K562 (cell line): ENCODE measurements at regions not wholly inside any gene's neighbourhood (a gene's known extent, or its start where the extent isn't known, plus 50 kb on each side); places are given as distances from the start of the nearest gene placed in this dataset.
"Not testable (repeated sequence)": the region's sequence is repeated elsewhere in the genome, so short reads cannot be mapped to it uniquely, and the experiment has no call there.

Experiments used
- ATAC-seq: fragments of 200-7000 bp; cut with Tn5 transposase; 3 replicates; pipeline ENCODE4 v1.9.1; 2020; ENCODE audit warnings: moderate library complexity
- BruUV-seq: library from RNA; stranded (reverse); fragments of 400-500 nt; replicated peaks from 2 replicates; lab custom pipeline; 2021; lab: Mats Ljungman, UMichigan
- CTCF ChIA-PET: fragments of 300-600 bp; formaldehyde crosslinking; extraction: SDS; loops from one replicate; lab custom pipeline; 2021; ENCODE audit warnings: low intra/inter-chr PET ratio; lab: Yijun Ruan, JAX
- POLR2A ChIA-PET: fragments of 300-600, 350-650 bp; sonication (Branson Sonifier 250); formaldehyde crosslinking; extraction: SDS; loops from one replicate; lab custom pipeline; 2021; ENCODE audit warnings: antibody characterized with exemption, inconsistent platforms; lab: Yijun Ruan, JAX
- DNase-seq, 4 experiments: peaks; one replicate each; pipeline versions ENCODE4 v3.0.0 to v3.0.0-alpha.2; 2011 to 2018; ENCODE audit warnings: low spot score in 3 of 4, mixed read lengths in 3 of 4; ENCODE audit errors: extremely low read depth in 1 of 4
- FAIRE-seq: peaks from 2 replicates; lab custom pipeline; 2011; peaks lifted over from hg19 to GRCh38; lab: Jason Lieb, UNC
- H2AFZ ChIP-seq: 2 replicates; pipeline ENCODE4 v1.6.0; 2011; ENCODE audit warnings: low read depth, low read length, control low read depth, inconsistent platforms
- H3K27ac ChIP-seq: fragments of 200-600 bp; 3 replicates; pipeline ENCODE4 v1.8.0; 2011; ENCODE audit warnings: low read depth, mild to moderate bottlenecking, control low read depth, inconsistent platforms, low read length, moderate library complexity, mixed read lengths; ENCODE audit errors: extremely low read depth
- H3K27me3 ChIP-seq, 2 experiments: fragments of 300-600 bp in 1 of 2; 2 replicates in 1 of 2; 3 replicates in 1 of 2; pipeline versions ENCODE4 v1.6.0 to v1.8.0; 2011; ENCODE audit warnings: inconsistent platforms in 2 of 2, low read length in 2 of 2, mild to moderate bottlenecking in 1 of 2, mixed read lengths in 1 of 2, moderate library complexity in 1 of 2; ENCODE audit not compliant: control insufficient read depth in 2 of 2, insufficient read depth in 2 of 2
- H3K36me3 ChIP-seq: fragments of 300-600 bp; 3 replicates; pipeline ENCODE4 v1.8.0; 2011; ENCODE audit warnings: mild to moderate bottlenecking, low read length, inconsistent platforms; ENCODE audit not compliant: control insufficient read depth, insufficient read depth
- H3K4me1 ChIP-seq, 2 experiments: fragments of 200-600 bp in 1 of 2; replicated peaks in 1 of 2; 2 replicates in 1 of 2; 3 replicates in 1 of 2; pipeline versions ENCODE4 v1.5.1 to v1.8.0; 2011; ENCODE audit warnings: inconsistent platforms in 2 of 2, low read length in 2 of 2, mild to moderate bottlenecking in 1 of 2, mixed read lengths in 1 of 2, moderate library complexity in 1 of 2; ENCODE audit not compliant: control insufficient read depth in 2 of 2, insufficient read depth in 2 of 2
- H3K4me2 ChIP-seq: 2 replicates; pipeline ENCODE4 v1.6.1; 2011; ENCODE audit warnings: low read length, control low read depth, inconsistent platforms, mixed read lengths; ENCODE audit not compliant: insufficient read depth
- H3K4me3 ChIP-seq: fragments of 200-600 bp; sonication (generic), shearing (Covaris generic); 2 replicates; pipeline ENCODE4 v1.5.1; 2016; ENCODE audit warnings: control low read depth, inconsistent platforms
- H3K79me2 ChIP-seq: fragments of 200-600 bp; 3 replicates; pipeline ENCODE4 v1.8.0; 2011; ENCODE audit warnings: low read length, inconsistent platforms; ENCODE audit not compliant: control insufficient read depth, insufficient read depth
- H3K9ac ChIP-seq, 2 experiments: 2 replicates each; pipeline versions ENCODE4 v1.6.0 to v1.6.1; 2011; ENCODE audit warnings: low read depth in 2 of 2, low read length in 2 of 2, control low read depth in 1 of 2, inconsistent platforms in 1 of 2, mild to moderate bottlenecking in 1 of 2, mixed read lengths in 1 of 2; ENCODE audit not compliant: insufficient read depth in 1 of 2
- H3K9me1 ChIP-seq: one replicate; pipeline ENCODE4 v1.6.0; 2011; ENCODE audit warnings: inconsistent platforms, mild to moderate bottlenecking, low read length, moderate library complexity; ENCODE audit not compliant: control insufficient read depth, insufficient read depth
- H3K9me3 ChIP-seq: replicated peaks from 2 replicates; pipeline ENCODE4 v1.5.1; 2011; ENCODE audit warnings: low read depth, low read length, inconsistent platforms; ENCODE audit not compliant: control insufficient read depth, insufficient read depth
- H4K20me1 ChIP-seq: replicated peaks from 2 replicates; pipeline ENCODE4 v1.6.1; 2011; ENCODE audit warnings: low read length, inconsistent platforms, mixed read lengths; ENCODE audit not compliant: control insufficient read depth, insufficient read depth
- CREB1 ChIP-seq, 2 experiments: sonication (generic) in 1 of 2; formaldehyde crosslinking in 1 of 2; IDR thresholded peaks; 2 replicates each; pipeline versions ENCODE4 v1.6.1 to v1.8.0; 2012 to 2022; ENCODE audit warnings: inconsistent platforms in 1 of 2, mild to moderate bottlenecking in 1 of 2, missing genetic modification reagents in 1 of 2, moderate library complexity in 1 of 2
- FOXJ3 ChIP-seq: sonication (generic); formaldehyde crosslinking; IDR thresholded peaks from 2 replicates; pipeline ENCODE4 v1.4.0; 2020; ENCODE audit warnings: mild to moderate bottlenecking, missing genetic modification reagents
- GTF2A2 ChIP-seq: IDR thresholded peaks from 2 replicates; pipeline ENCODE4 v1.6.1; 2016; ENCODE audit warnings: mild to moderate bottlenecking, missing genetic modification characterization, missing compliant biosample characterization
- ILK ChIP-seq: fragments of 450-650 bp; IDR thresholded peaks from 2 replicates; pipeline ENCODE4 v1.6.1; 2016; ENCODE audit warnings: missing genetic modification characterization, low read depth, mild to moderate bottlenecking, missing compliant biosample characterization, moderate library complexity, borderline replicate concordance
- KDM2B ChIP-seq: fragments of 250-450 bp; sonication (Bioruptor Pico); IDR thresholded peaks from 2 replicates; pipeline ENCODE4 v1.8.0; 2021; ENCODE audit warnings: mild to moderate bottlenecking, moderate library complexity
- MCM7 ChIP-seq, 2 experiments: fragments of 450-650 bp; IDR thresholded peaks; 2 replicates each; pipeline ENCODE4 v1.6.1; 2016 to 2018
- NBN ChIP-seq: fragments of 450-650 bp; IDR thresholded peaks from 2 replicates; pipeline ENCODE4 v1.6.1; 2016; ENCODE audit warnings: low read depth, mild to moderate bottlenecking
- STAT5A ChIP-seq: IDR thresholded peaks from 2 replicates; pipeline ENCODE4 v1.6.1; 2012; ENCODE audit warnings: low read length, inconsistent platforms, borderline replicate concordance
- ZNF311 ChIP-seq: fragments of 250-450 bp; sonication (Bioruptor Pico); IDR thresholded peaks from 2 replicates; pipeline ENCODE4 v1.4.0; 2020; ENCODE audit warnings: mild to moderate bottlenecking, moderate library complexity
- ZNF324 ChIP-seq: fragments of 250-450 bp; sonication (Bioruptor Pico); IDR thresholded peaks from 2 replicates; pipeline ENCODE4 v1.4.0; 2020; ENCODE audit warnings: mild to moderate bottlenecking
- ZNF445 ChIP-seq: fragments of 250-450 bp; sonication (Bioruptor Pico); IDR thresholded peaks from 2 replicates; pipeline ENCODE4 v1.4.0; 2020; ENCODE audit warnings: low read depth, mild to moderate bottlenecking, moderate library complexity
- WGBS: fragments of 100-300 bp; shearing (Covaris generic); methylation state at CpG from one replicate; pipeline ENCODE4 v1.1.6; 2016; ENCODE audit warnings: low coverage, mixed read lengths; ENCODE audit not compliant: insufficient coverage; ENCODE audit errors: missing lambda C conversion rate; 5-methylcytosine and 5-hydroxymethylcytosine counted together
- in situ Hi-C: fragments of 300-500 bp; cut with MboI; formaldehyde crosslinking; loops from 4 replicates; pipeline ENCODE4 v1.15.0; 2018; ENCODE audit warnings: inconsistent platforms, mixed read lengths
- intact Hi-C: fragments of 100-400 bp; cut with micrococcal nuclease; formaldehyde crosslinking; loops from 2 replicates; pipeline ENCODE4 v1.14.2; 2022
- TF ChIP-seq, protein P1 (sequence below), 2 experiments: fragments of 450-650 bp in 1 of 2; sonication (generic) in 1 of 2; formaldehyde crosslinking; conservative IDR thresholded peaks; 2 replicates each; pipeline versions ENCODE4 v1.4.0 to v1.8.1; 2020 to 2022; ENCODE audit warnings: mild to moderate bottlenecking in 1 of 2, missing genetic modification reagents in 1 of 2

DNA sequence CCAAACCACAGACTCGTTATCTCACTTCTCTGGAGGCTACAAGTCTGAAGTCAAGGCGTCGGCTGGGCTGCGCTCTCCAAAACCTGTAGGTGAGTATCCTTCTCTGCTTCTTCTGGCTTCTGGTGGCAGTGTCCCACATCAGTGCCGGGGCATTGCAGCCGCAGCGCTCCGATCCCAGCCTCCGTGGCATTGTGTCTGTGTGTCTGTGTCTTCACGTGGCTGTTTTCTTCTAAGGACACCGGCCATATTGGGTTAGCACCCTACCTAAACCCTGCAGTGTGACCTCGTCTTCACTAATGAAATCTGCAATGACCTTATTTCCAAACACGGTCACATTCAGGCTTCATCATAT is 584.9 kb upstream of the COBL start (continued):
- TF ChIP-seq, protein P1, sequence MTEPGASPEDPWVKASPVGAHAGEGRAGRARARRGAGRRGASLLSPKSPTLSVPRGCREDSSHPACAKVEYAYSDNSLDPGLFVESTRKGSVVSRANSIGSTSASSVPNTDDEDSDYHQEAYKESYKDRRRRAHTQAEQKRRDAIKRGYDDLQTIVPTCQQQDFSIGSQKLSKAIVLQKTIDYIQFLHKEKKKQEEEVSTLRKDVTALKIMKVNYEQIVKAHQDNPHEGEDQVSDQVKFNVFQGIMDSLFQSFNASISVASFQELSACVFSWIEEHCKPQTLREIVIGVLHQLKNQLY (CRISPR knock-in tag; conservative IDR thresholded peaks at IDR 0.05): no peak
- TF ChIP-seq NBN: no peak
- no peak for TF ChIP-seq ZNF324
- no peak for TF ChIP-seq ZNF445 (CRISPR knock-in tag)
- TF ChIP-seq GTF2A2 (tag): no peak
- TF ChIP-seq FOXJ3 (CRISPR knock-in tag): no peak
- TF ChIP-seq ZNF311: no peak
- TF ChIP-seq MCM7 (IDR thresholded peaks at IDR 0.05): no peak
- TF ChIP-seq KDM2B (CRISPR knock-in tag): no peak
- TF ChIP-seq STAT5A: no peak
- no peak for TF ChIP-seq CREB1 (IDR thresholded peaks at IDR 0.05)
- no peak for TF ChIP-seq CREB1 (CRISPR knock-in tag; IDR thresholded peaks at IDR 0.05)
- TF ChIP-seq ILK: no peak
- TF ChIP-seq, all 486 proteins: peak for 0

GRCh38 chr7:51900755-51901488 is 584.3 kb upstream of the COBL start:
- H3K4me2 ChIP-seq, intact Hi-C loops, BruUV-seq, H3K27ac ChIP-seq, H3K36me3 ChIP-seq, POLR2A ChIA-PET, FAIRE-seq, H2AFZ ChIP-seq, H4K20me1 ChIP-seq, H3K9ac ChIP-seq, in situ Hi-C loops, H3K27me3 ChIP-seq, H3K4me1 ChIP-seq, H3K79me2 ChIP-seq, ATAC-seq, H3K9me1 ChIP-seq, CTCF ChIA-PET, H3K4me3 ChIP-seq, H3K9me3 ChIP-seq: not testable (repeated sequence)
- DNase-seq: peak in 1 of 4 experiments; percentile 8
- WGBS: 4% methylated on average over 31 of the region's 42 CpGs
